ENCODE measurements at regions not wholly inside any gene's neighbourhood (a gene's known extent, or its start where the extent isn't known, plus 50 kb on each side); places are given as distances from the start of the nearest gene placed in this dataset.

DNA sequence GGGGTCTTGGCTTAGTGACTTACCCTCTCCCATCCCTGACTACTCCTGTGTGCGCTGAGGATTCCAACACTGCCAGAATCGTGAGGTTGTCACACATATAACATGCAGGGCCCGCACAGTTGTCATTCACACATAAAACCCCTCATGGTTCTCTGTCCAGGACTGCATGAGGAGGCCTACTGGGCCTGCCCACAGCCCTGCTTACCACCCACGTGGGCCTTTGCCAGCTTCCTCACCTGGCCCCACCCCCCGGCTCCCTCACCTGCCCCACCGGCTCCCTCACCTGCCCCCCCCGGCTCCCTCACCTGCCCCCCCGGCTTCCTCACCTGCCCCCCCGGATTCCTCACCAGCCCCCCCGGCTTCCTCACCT is 197.2 kb downstream of the TEX29 start:
- DNase-seq (ENCODE audit: low spot score), result no peak

DNA sequence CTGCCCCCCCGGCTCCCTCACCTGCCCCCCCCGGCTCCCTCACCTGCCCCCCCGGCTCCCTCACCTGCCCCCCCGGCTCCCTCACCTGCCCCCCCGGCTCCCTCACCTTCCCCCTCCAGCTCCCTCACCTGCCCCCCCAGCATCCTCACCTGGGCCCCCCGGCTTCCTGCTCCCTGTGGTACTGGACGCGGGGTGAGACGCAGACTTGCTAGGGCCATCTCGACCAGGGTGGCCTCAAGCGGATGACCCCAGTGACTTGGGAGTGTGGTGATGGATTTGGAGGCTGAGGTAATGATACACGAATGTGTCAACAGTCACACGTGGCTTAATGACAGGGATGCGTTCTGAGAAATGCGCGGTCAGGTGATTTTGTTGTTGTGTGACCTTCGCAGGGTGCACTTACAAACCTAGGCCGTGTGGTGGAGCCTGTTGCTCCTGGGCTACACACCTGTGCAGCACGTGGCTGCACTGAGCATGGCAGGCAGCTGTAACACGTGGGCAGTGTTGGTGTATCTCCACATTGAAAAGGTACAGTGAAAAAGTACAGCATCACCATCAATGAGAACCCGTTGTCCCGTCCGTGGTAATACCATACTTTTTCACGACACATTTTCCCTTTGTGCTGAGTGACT is 197.8 kb downstream of the TEX29 start:
- no peak for DNase-seq (ENCODE audit: low spot score)

DNA sequence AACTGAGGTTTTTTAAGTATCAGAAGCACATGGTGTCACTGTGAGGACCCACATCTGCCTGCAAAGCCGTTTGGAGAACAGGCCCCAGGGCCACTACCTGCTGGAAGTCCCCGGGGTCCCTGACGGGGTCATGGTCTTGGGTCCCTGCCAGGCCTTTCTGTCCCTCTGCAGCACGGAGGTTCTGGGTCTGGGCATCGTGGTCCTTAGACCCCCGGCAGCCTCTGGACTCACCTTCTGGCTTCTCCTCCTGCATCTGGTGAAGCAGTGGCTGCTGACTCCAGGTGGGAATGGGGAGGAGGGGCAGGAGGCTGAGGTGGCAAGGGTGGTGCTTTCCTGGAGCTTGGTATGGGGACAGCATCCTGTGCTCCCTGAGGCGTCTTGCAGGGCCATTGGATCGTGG is 198.6 kb downstream of the TEX29 start:
- DNase-seq (ENCODE audit: low spot score), result no peak

DNA sequence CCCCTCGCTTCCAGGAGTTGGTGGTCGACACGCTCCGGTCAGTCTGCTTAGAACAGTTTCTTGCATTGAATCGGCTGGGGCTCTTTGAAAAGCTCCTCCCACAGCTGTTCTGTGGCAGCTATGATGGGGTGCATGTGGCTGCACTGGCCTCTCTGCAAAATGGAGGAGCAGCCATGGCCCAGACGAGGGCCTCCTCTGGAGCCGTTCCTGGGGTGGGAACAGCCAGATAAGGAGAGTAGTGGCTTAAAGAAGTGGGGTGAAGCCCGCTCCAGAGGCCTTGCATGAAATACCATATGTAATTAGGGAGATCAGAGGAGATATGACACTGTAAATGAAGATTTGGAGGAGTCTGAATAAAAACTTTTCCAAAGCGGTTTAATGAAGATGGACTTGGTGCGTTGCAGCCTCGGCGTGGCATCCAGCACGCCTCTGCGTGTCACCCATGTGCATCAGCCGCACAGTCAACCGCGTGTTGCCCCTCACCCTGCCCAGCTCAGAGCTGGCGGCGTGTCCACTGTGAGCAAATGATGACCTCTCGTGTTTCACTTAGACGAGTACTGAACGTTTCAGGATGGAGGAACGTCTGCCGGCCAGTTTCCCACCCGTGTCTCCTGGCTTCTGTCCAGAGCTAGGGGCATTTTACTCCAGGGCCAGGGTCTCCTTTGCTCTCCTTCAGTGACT is 199.2 kb downstream of the TEX29 start:
- no peak for DNase-seq (ENCODE audit: low spot score)

DNA sequence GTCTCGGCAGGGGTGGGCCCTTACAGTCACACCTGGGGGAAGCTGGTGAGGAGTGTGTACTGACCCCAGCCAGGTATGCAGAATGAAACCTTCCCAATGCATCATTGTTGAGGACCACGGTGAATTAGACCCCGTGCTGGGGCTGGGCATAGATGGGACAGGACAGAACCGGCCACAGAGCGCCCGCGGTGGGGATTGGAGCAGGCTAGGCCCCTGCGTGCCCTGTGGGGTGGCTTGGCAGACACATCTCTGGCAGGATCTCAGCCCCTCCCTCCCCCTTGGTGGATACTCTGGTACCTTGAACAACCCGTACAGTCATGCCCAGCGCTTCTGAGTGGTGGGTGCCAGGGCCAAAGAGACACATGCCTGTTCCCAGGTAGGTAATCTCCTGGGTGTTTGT is 200.6 kb downstream of the TEX29 start:
- no peak for DNase-seq (ENCODE audit: low spot score)

DNA sequence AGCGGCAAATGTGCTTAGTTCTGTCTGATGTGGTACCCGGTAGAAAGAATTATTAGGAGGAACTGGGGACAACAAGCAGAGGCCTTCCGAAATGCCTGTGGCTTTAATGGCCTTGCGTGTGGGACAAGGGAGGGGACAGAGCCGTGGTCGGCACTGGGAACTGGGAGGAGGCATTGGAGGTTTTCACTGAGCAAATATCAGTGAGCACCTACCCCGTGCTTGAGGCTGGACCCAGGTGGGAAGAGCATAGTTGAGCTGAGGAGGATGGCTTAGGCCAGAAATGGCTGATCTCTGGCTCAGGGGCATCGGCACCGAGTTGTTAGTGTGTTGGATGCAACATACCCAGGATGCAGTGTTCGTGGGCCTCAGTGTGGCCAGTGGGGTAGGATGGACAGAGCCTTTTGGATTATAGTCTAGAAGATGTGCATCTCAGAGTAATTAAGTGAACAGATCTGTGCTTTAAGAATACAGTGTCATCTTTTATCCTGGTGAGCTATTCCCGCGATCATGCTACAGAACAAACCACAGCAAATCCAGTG is 201.3 kb downstream of the TEX29 start:
- DNase-seq (ENCODE audit: low spot score), result no peak

DNA sequence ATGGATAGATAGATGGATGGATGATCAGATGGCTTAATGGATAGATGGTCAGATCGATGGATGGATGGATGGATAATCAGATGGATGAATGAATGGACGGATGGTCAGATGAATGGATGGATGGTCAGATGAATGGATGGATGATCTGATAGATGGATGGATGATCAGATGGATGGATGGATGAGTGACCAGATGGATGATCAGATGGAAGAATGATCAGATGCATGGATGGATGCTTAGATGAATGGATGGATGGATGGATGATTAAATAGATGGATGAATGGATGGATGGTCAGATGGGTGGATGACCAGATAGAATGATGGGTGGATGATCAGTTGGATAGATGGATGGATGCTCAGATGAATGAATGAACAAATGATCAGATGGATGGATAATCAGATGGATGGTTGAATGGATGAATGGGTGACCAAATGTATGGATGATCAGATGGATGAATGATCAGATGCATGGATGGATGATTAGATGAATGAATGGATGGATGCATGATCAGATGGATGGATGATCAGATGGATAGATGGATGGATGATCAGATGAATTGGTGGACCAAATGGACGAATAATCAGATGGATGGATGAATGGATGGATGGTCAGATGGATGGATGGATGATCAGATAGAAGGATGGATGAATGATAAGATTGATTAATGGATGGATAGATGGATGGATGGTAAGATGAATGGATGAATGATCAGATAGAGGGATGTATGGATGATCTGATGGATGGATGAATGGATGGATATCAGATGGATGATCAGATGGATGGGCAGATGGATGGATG is 205.1 kb downstream of the TEX29 start:
- no peak for DNase-seq (ENCODE audit: low spot score)

DNA sequence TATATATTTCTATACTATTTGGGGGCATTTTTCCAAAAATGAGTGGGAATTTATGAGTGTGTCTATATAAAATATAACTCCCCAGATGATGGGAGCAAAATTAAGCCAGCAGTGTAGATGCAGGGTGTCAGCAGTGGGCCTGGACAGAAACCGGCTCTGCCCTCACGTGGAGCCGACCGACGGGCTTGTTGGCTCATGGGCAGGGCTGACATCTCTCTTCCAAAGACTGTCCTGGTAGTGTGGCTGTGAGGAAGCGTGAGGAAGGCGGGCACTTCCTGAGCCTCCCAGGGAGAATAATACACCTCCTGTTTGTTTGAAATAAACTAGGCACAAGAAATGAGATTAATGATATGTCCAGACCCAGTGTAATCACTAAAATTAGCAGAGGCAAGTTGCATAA is 206.5 kb downstream of the TEX29 start:
- DNase-seq (ENCODE audit: low spot score), result no peak

DNA sequence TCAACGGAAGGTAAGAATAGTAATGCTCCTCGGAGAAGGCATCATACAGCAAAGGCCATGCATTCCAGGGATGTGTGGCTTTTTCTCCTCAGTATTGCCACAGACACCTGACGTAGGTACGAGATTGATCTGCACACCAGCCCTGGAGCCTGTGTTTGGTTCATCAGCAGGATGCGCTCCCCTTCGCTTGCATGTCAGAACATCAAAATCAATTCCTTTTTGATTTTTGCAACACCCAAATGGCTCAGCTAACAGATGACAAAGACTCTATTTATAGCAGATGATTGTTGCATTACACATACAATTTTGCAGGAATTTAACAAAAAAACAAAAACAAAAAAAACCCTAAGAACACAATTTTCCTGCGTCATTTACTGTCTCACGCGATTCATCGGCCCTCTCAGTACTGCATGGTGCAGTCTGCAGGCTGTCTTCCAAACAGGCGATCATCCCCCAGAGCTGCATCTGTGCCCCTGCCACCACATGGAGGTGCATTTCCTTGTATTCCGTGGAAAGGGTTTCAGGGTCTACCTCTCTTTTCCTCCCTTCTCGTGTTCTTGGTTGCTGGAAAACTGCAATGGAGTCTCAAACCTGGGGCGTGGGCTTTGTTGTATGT is 207.3 kb downstream of the TEX29 start:
- DNase-seq (ENCODE audit: low spot score), result peak; percentile 30

DNA sequence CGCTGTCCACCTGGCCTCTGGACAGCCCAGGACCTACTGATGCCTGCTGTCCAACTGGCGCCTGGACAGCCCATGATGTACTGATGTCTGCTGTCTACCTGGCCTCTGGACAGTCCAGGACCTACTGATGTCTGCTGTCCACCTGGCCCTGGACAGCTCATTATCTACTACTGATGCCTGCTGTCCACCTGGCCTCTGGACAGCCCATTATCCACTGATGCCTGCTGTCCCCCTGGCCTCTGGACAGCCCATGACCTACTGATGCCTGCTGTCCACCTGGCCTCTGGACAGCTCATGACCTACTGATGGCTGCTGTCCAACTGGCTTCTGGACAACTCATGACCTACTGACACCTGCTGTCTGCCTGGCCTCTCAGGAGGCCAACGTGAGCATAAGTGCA is 208.1 kb downstream of the TEX29 start:
- DNase-seq (ENCODE audit: low spot score), result no peak

DNA sequence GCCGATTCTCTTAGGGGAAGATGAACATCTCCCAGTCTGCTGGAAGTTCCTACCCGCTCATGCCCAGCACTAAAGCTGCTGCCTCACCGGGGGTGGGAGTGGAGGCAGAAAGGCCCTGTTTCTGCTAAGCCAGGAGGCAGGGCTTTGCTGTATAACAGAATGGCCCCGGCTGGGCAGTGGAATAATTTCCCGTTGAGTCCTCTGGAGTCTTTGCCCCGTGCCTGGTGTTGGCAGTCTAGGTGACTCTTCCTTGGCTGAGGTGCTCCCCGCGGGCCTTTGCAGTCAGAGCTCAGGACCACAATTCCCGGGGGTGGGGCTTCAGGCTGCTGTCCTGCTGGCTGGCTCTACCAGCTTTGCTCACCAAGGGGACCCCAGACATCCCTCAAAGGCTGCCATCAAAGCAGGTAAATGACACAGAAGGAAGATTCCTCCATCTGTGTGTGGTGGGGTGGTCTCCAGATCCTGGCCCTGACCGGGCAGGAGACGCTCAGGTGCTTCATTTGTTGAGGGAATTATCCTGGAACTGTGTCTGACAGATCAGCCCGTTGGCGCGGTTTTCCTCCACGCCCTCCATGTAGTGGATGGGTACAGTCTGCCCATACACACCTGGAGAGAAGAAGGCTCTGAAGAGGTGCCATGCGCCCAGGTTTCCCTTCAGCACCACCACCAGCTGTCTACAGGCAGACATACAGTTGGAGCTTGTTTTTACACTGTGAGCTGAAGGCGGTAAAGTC is 209.9 kb downstream of the TEX29 start:
- no peak for DNase-seq (ENCODE audit: low spot score)

DNA sequence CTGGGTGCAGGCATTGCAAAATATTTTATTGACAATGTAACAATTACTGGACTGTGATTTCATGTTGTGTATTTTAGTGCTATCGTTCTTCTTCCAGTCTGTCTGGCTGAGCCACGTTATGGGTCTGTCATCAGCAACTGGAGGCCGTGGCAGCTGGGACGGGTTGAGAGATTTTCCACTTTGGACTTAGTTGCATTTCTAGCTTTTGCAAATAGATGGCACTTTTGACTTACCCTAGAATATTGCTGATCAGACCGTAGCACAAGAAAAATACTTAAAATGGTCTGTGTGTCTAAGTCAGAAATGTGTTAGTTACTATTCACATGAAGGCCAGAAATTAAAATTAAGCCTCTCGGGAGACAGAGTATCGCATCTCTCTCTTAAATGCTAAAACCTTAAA is 211.1 kb downstream of the TEX29 start:
- no peak for DNase-seq (ENCODE audit: low spot score)

DNA sequence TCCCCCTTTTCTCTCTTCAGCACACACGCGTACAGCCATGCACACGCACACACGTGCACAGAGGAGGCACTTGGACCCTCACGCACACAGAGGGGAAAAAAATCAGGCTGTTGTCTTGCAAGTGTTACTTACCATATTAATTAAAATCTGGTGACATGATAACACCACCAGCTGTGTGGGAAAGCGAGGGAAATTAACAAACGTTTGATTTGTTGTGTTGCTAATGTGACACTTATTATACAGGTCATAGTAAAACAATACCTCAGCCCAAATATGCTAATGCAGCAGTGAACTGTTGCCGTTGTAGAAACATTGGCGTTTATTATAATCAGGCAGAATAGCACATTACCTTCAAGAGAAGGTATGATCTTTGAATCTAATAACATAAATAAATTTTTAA is 211.7 kb downstream of the TEX29 start:
- DNase-seq (ENCODE audit: low spot score), result no peak

DNA sequence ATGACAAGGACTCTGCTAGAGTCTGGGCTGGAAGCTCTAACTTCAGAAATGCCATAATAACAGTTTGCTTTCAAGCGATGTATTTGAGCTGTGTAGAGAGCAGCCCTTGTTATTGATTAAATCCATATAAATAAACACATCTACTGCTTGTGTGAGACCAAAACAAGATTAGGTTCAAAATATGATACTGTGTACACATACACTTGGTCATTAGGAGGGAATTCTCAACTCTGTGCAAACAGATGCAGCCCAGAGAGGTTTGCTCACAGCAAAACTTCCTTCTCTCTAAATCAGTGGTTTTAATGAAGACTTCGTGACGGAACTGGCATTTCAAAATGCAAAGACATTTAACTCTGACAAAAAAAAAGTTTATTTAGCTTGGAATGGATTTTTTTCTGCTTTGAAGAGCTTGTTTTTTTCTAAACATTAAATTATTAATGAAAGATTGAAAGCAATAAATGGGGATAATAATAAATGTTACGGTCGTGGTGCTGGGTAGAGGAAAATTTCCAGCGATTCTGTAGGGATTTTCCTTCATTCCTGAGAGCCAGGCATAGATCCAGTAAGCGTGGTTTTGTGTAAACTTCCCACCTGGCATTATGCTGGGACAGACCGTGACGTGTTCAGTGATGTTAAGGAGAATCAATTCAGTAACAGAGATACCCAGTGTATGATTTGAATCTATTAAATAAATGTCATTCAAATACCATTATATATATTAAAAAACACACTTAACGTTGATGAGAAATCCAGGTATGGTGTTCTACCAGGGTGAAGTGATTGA is 213.7 kb downstream of the TEX29 start:
- DNase-seq (ENCODE audit: low spot score), result no peak

DNA sequence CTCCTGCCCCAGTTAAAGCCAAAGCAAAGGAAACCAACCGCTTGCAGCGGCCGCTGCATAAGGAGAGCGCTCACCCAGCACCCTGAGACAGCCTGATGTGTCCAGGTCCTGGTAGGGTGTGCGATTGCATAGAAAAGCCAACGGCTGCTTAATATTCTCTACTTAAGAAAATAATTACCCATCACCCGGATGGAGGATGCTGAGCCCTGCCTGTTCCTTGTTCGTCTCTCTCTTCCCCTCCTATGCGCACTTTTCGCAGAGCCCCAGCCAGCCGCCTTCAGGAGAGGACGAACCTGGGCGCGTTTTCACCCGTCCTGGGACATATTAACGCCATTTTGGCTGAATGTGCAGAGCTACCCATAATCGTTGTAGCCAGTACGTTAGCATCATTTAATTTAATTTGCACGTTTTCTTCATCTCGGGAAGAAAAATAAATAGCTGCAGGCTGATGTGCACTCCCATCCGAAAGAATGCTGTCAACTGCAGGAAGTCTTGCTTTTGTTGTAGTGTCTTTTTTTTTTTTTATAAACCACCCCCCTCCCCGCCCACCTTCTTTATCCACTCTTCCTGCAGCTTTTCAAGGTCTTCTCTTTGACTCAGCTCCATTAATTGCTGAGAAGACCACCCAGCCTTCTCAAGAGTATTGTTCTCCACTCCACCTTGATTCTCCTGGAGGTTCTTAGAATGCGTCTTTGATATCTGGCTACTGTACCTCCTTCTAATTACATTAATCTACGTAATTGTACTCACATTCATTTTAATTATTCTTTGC is 214.5 kb downstream of the TEX29 start:
- no peak for DNase-seq (ENCODE audit: low spot score)

DNA sequence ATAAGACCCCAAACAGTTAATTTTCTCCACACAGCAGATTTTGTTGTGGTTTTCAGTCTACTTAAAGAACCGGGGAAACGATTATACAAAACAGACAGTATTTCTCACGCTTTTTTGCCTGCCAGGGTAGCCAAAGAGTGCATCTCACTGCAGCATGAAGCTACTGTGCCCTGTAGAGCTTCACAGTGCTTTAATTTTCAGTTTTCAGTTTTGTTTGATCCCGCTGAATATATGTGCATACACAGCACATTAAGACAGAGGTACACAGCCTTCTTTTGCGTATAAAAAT is 215.0 kb downstream of the TEX29 start:
- DNase-seq (ENCODE audit: low spot score), result no peak

DNA sequence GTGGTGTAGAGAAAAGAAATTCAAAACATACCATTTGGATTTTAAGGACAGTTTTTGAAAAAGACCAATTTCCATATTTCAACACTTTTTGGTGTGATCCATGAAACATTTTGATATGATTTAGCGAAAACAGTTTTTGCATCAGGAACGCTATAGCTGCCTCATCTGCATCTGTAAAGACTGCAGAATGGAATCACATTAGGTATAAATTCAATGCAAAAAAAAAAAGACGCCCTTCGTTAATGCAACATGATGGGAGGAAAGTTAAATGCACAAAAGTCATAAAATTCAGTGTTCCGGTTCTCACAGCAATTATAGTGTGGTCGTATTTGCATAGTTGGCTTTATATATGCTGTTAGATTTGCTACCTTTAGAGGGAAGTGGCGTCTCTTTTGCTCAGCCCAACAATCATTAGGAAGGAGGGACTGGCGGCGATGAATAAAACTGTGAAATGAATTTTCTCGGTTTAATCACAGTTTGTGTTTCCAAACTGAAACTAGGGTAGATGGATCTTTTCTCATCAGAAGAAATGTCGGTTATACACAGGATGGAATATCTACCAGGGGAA is 215.7 kb downstream of the TEX29 start:
- DNase-seq (ENCODE audit: low spot score), result no peak

DNA sequence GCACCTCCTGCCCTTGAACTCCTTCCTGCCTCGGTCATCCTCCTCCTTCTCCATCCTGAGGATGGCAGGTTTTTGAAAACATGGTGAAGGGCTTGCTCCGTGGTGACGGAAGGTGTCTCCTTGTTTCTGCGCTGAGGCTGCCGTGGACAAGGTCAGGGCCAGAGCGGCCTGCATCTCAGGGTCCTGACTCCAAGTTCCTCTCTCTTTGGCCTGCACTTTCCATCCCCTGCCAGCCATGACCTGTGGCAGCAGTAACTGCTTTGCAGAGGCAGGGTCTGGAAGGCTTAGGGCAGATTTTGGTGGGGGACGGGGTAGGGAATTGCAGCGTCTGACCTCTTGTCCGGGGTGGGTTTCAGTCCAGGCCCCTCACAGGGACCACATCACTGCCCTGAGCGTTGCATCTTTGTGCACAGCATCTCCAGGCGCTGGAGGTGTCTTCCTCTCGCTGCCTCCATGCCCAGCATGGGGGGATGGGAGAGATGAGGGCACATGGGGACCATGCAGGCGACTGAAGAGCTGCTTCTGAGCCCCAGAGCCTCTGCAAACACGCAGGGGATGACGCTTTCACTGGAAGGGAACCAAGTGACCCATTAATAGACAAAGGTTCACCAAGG is 216.8 kb downstream of the TEX29 start:
- no peak for DNase-seq (ENCODE audit: low spot score)

DNA sequence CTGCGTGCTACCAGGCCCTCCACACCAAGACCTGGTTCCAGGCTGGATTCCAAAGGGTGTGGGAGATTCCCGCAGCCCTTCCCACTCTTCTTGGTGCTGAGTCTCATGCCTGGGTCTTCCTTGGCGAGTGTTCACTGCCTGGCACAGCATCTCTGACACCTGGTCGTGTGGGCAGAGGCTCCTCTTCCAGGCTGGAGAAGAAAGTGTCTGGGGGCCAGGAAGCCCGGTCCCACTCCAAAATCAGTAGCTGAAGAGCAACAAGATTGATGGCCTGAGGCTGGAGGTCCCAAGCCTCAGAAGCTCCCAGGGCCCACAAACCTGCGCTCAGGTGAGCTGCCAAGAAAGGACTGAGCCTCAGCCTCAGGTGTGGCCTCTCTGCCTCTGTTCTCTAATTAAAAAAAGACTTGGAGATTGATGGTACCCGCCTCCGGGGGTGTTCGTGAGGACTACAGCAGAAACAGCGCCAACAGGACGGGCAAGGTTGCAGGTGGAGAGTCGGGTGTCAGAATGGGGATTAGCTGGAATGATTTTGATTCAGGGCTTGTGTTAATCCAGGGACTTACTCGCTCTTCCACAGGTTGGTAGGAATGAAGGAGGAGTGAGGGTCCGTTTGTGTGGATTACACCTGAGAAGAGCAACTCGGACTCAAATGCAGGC is 217.5 kb downstream of the TEX29 start:
- no peak for DNase-seq (ENCODE audit: low spot score)
